GM12873 (cell line): ENCODE measurements at regions not wholly inside any gene's neighbourhood (a gene's known extent, or its start where the extent isn't known, plus 50 kb on each side); places are given as distances from the start of the nearest gene placed in this dataset.

ENCODE experiments used
- TF ChIP-seq, protein P1 (sequence below): IDR thresholded peaks from 2 replicates; pipeline ENCODE4 v1.5.1; 2012; ENCODE audit warnings: low read depth, mild to moderate bottlenecking, moderate library complexity, low read length, control low read depth; ENCODE audit not compliant: insufficient read depth; ENCODE audit errors: missing control alignments

DNA sequence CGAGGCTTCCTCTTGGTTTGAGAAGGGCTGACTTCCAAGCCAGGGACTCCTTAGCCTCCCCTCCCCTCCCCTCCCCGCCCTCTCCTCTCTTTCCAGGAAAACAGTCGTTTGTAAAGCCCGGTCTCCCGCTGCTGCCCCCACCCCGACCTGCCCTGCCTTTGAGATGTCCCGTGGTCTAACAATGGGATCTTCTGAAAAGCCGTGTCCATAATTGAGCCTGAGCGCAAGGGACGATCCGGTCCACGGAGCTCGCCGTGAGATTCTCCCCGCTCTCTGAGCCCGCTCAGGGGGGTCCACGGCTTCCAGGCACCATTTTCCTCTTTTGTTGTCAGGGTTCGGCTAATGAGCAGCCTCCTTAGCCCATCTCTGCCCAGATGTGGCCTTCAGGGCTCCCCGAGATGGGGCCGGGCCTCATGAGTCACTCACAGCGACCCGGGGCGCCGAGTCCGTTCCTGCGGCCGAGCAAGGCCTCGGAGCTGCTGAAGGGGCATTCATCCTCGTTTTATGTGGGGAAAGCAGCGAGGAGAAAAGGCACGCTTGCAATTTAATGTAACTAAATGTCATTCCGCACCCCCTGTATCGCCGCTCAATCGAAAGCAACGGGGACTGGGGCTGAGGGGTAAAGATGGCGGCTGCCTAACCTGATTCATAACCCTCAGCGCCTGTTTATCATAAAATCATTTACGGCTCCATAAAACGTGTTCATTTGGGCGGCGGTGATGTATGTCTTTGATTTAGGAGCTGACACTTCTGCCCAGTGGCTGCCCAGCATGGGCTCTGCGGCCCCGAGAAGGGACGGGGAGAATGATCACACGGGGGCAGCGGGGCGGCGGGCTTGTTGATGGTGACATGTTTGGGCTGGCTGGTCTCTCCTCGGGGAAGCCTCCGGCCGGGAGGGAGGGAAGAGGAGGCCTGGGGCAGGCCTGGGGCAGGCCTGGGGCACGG, 232.6 kb upstream of the C1orf174 start:
- TF ChIP-seq, protein P1, sequence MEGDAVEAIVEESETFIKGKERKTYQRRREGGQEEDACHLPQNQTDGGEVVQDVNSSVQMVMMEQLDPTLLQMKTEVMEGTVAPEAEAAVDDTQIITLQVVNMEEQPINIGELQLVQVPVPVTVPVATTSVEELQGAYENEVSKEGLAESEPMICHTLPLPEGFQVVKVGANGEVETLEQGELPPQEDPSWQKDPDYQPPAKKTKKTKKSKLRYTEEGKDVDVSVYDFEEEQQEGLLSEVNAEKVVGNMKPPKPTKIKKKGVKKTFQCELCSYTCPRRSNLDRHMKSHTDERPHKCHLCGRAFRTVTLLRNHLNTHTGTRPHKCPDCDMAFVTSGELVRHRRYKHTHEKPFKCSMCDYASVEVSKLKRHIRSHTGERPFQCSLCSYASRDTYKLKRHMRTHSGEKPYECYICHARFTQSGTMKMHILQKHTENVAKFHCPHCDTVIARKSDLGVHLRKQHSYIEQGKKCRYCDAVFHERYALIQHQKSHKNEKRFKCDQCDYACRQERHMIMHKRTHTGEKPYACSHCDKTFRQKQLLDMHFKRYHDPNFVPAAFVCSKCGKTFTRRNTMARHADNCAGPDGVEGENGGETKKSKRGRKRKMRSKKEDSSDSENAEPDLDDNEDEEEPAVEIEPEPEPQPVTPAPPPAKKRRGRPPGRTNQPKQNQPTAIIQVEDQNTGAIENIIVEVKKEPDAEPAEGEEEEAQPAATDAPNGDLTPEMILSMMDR = no peak

DNA sequence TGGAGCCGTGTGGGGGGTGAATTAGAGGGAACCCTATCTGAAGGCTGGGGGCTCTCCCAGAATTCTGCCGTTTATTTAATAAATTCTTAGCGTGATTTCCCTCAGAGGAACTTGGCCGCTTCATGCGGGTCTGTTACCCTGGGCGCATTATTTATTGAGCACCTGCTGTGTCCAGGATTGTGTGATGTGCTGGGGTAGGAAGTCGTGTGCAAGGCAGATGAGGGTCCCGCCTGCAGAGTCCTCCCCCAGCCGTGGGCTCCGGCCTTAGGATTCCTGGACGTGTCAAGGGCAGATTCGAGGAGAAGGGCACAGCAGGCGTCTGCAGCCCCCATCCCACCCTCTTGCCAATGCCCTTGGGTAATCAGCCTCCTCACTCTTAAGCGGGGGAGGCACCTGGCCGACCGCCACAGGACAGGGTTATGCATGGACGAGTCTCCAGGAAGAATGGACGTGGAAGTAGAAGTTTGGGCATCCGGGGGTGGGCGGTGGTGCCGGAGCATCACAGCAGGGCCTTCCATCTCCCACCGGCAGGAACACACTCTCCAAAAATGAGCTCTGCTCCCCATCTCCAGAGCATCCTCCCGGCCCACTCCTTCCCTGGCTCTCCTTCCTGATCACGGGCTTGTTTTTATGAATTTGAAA, 233.3 kb upstream of the C1orf174 start:
- TF ChIP-seq, protein P1 = no peak

DNA sequence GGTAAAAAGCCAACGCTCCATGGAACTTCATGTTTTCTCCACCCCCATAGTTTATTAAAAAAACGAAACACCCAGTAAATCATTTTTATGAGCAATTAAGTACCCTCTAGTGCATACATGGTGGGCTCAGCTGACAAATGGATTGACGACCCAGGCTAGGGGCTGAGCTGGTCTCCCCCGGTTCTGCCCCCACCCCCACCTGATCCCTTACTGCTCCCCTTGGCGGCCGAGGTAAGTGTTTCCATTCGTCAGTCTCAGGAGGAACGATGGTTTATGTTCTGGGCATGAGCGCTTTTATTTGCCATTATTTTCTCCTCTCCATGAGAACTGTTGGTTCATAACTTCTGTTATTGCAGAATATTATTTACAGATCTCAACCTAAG, 233.9 kb upstream of the C1orf174 start:
- TF ChIP-seq, protein P1 = no peak

DNA sequence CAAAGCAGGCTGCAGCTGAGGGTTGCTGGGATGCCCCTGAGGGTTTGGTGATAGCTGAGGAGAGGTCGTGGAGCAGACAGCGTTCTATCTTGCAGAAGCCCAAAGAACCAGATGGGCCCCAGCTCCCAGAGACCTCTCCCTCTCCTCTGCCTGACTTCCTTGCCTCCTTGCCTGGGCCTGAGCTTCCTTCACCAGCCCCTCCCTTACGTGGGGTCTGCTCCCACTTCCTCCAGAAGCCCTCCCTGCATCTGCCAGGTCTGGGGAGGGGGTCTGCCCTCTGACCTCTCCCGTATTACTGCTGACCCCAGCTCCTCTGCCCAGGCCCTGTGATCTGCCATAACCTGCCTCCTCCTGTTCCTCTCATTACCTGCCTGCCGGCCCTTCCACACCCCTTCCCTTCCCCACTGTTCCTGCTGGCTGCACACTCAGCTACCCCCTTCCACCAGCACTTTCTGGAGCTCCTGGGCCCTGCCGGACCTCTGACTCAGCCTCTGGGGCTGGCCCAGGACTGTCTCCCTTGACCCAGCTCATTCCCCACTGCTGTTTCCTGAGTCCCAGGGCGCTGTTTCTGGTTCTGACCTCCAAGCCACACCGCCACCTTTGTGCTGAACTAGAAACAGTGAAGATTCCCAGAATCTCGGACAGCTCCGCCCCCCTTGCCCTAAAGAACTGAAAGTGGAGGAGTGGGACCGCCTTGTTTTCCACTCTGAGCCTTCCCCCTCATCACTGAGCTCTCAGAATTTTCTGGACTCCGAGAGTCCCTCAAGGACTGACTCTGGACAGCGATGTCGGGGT, 237.7 kb upstream of the C1orf174 start:
- TF ChIP-seq, protein P1 = no peak

DNA sequence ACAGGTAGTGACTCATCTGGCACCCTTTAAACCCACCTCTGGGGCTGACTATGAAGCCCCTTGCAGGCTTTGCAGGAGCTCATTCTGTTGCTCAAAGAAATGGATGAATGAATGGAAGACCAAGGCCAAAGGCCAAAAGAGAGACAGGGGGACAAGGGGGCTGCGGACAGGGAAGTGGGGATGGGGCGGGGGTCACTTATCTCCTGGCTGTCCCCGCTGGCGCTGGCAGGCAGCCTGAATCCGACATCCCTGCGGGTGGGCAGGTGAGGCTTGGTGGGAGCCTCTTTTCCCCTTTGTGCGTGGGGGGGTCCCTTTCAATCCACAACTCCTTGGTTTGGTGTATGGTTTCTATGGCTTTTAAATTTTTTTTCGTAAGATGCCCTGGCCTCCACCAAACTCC, 239.6 kb upstream of the C1orf174 start:
- TF ChIP-seq, protein P1 = no peak

DNA sequence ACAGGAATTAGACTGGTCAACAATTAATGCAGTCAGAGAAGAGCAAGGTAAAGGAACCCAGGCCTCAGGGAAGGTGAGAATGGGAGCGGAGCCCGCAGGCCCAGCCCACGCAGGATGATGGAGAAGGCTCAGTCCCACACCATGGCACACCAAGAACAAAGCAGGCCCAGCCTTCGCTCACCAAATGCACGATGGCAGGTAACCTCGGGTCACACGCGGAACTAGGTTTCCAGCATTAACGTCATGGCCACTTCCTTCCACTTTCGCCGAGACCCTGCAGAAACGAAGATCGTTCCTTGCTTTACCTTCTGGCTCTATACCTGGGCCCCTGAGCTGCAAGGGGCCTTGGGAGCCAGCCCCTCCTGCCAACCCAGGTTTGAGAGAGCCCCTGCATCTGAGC, 240.2 kb upstream of the C1orf174 start:
- TF ChIP-seq, protein P1 = no peak

DNA sequence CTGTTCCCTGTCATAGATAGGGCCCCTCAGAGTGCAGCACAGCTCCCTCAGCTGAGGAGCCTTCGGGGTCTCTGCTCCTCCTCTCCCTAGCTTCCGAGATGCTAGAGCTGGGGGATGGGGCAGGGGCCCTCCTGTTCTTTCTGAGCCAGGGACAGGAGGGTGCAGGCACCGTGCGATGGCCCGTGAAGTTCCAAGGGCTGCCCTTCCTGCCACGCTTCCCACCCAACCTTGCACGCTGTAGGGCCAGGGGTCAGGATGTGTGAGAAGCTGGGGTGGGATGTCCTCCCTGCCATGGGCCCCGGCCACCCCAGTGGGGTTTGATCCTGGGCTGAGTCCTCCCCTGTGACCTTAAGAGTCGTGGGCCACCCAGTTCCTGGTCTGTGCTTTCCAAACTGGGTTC, 240.7 kb upstream of the C1orf174 start:
- TF ChIP-seq, protein P1 = no peak
